ENCODE measurements at regions not wholly inside any gene's neighbourhood (a gene's known extent, or its start where the extent isn't known, plus 50 kb on each side); places are given as distances from the start of the nearest gene placed in this dataset.

DNA sequence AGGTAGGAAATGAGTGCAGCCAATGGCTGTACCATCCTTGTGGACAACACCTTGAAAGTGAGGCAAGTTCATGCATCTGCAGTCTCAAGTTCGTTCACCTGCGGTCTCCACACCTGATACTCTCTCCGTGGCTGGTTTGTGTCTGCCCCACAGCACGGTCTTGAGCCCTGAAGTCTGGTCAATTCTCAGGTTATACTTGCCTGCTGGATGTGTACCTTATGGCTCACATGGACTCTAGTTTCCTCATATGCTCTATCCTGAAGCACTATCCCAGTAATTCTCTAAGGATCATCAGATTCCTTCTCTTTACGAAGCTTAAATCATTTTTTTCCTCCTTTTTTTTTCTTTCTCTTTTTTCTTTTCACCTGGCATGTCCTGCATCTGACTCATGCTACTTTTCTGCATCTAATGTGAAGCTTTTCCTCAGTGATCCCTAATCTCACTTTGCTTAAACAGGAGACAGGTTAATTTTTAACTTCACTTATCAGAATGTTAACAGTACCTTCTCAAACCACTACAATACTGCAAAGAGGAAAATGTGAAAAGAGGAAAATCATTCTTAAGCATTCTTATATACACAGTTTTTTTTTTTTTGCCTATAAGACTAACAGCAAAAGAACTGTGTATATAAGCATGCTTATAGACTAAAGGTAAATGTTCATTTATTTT is 511.2 kb downstream of the SOX11 start:
- ATAC-seq: no peak
- TF ChIP-seq POLR2A (IDR thresholded peaks at IDR 0.05): no peak
- TF ChIP-seq, protein P1, sequence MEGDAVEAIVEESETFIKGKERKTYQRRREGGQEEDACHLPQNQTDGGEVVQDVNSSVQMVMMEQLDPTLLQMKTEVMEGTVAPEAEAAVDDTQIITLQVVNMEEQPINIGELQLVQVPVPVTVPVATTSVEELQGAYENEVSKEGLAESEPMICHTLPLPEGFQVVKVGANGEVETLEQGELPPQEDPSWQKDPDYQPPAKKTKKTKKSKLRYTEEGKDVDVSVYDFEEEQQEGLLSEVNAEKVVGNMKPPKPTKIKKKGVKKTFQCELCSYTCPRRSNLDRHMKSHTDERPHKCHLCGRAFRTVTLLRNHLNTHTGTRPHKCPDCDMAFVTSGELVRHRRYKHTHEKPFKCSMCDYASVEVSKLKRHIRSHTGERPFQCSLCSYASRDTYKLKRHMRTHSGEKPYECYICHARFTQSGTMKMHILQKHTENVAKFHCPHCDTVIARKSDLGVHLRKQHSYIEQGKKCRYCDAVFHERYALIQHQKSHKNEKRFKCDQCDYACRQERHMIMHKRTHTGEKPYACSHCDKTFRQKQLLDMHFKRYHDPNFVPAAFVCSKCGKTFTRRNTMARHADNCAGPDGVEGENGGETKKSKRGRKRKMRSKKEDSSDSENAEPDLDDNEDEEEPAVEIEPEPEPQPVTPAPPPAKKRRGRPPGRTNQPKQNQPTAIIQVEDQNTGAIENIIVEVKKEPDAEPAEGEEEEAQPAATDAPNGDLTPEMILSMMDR (IDR thresholded peaks at IDR 0.05 in 4 of 5, conservative IDR thresholded peaks at IDR 0.05 in 1 of 5): no peak
- Histone ChIP-seq H3K27me3 (no peaks in the 10 kb centered on the region), H3K36me3 (no peaks in the 10 kb centered on the region), H3K4me3 (no peak overlapping the region), H3K9me3 (no peaks in the 10 kb centered on the region), H3K27ac (no peak overlapping the region), H3K4me1 (no peaks in the 10 kb centered on the region)
- DNase-seq: no peak
- in situ Hi-C loops (cut with MboI; ENCODE audit: low sequenced_read_pairs in 4 of 4) (no loop called here), intact Hi-C loops (cut with DNase I; ENCODE audit: low total_unique reads) (no loop called here)

DNA sequence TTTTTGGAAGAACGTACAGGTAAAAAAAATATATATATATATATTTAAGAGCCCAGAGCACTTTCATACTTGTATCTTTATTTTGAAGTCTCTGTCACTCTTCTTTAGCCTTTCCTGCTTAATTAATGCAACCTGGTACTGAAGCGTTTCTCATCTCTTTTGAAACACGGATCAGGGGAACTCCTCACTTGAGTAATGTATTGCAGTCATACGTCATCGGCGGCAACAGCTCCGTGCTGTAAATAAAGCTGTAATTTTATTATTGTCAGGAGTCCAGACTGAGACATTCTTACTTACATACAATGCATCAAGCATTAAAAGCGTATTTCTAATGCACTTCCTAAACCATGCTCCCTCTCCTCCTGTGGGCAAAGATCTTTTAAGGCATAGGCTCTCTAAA is 514.7 kb downstream of the SOX11 start:
- Histone ChIP-seq H3K4me3 (no peak overlapping the region), H3K4me1 (no peaks in the 10 kb centered on the region), H3K27ac (no peak overlapping the region), H3K36me3 (no peaks in the 10 kb centered on the region), H3K9me3 (no peaks in the 10 kb centered on the region), H3K27me3 (no peaks in the 10 kb centered on the region)
- DNase-seq (no peak), ATAC-seq (no peak)
- intact Hi-C loops (cut with DNase I; ENCODE audit: low total_unique reads): no loop called here
- TF ChIP-seq, protein P1 (IDR thresholded peaks at IDR 0.05 in 4 of 5, conservative IDR thresholded peaks at IDR 0.05 in 1 of 5): no peak
- no peak for TF ChIP-seq POLR2A (IDR thresholded peaks at IDR 0.05)
- in situ Hi-C loops (cut with MboI; ENCODE audit: low sequenced_read_pairs in 4 of 4): no loop called here

DNA sequence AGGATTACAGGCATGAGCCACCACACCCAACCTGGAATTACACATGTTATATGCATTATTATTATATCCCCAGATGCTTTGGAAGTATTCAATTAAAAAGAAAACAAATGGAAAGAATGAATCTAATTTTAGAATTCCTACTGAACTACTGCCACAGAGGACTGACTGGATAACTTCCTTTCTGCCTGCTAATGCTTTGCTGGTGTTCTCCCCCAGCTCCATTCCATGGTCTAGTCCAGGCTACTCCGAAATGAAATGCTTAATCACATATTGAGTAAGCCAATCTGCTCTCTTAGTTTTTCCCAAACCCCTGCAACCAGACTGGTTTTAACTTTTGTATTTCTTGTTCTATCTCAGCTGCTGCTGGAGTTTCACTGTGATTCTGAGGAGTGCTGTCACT is 519.1 kb downstream of the SOX11 start:
- ATAC-seq: no peak
- Histone ChIP-seq H3K27ac (no peak overlapping the region), H3K9me3 (no peaks in the 10 kb centered on the region), H3K4me1 (no peaks in the 10 kb centered on the region), H3K27me3 (no peaks in the 10 kb centered on the region), H3K4me3 (no peak overlapping the region), H3K36me3 (no peaks in the 10 kb centered on the region)
- no peak for DNase-seq
- in situ Hi-C loops (cut with MboI; ENCODE audit: low sequenced_read_pairs in 4 of 4): no loop called here
- intact Hi-C loops (cut with DNase I; ENCODE audit: low total_unique reads): no loop called here
- TF ChIP-seq, protein P1 (IDR thresholded peaks at IDR 0.05 in 4 of 5, conservative IDR thresholded peaks at IDR 0.05 in 1 of 5): no peak
- no peak for TF ChIP-seq POLR2A (IDR thresholded peaks at IDR 0.05)

DNA sequence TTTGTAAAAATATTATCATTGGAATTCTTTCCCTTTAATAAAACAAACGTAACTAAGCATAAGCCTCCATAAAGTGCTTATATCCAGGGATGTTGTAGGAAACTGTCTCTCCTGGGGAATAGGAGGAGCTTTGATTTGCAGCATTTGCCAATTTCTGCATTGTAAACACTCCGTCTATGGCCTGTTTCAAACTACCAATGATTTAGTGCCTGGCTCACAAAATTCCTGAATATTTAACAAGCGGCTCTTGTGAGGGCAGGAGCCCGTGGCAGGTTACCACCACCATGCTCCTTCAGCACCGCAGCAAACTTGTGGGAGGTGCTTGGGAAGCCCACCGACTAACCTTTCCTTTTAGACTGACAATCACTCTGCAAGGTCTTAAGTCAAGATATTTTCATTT is 520.3 kb downstream of the SOX11 start:
- no peak for DNase-seq
- Histone ChIP-seq H3K27ac (no peak overlapping the region), H3K4me3 (no peak overlapping the region), H3K9me3 (no peaks in the 10 kb centered on the region), H3K36me3 (no peaks in the 10 kb centered on the region), H3K4me1 (no peaks in the 10 kb centered on the region), H3K27me3 (no peaks in the 10 kb centered on the region)
- TF ChIP-seq POLR2A (IDR thresholded peaks at IDR 0.05): no peak
- TF ChIP-seq, protein P1 (IDR thresholded peaks at IDR 0.05 in 4 of 5, conservative IDR thresholded peaks at IDR 0.05 in 1 of 5): no peak
- intact Hi-C loops (cut with DNase I; ENCODE audit: low total_unique reads): no loop called here
- in situ Hi-C loops (cut with MboI; ENCODE audit: low sequenced_read_pairs in 4 of 4): no loop called here
- no peak for ATAC-seq

All from gastrocnemius medialis (tissue), 4 donors.